ENCODE measurements at regions not wholly inside any gene's neighbourhood (a gene's known extent, or its start where the extent isn't known, plus 50 kb on each side); places are given as distances from the start of the nearest gene placed in this dataset.

DNA sequence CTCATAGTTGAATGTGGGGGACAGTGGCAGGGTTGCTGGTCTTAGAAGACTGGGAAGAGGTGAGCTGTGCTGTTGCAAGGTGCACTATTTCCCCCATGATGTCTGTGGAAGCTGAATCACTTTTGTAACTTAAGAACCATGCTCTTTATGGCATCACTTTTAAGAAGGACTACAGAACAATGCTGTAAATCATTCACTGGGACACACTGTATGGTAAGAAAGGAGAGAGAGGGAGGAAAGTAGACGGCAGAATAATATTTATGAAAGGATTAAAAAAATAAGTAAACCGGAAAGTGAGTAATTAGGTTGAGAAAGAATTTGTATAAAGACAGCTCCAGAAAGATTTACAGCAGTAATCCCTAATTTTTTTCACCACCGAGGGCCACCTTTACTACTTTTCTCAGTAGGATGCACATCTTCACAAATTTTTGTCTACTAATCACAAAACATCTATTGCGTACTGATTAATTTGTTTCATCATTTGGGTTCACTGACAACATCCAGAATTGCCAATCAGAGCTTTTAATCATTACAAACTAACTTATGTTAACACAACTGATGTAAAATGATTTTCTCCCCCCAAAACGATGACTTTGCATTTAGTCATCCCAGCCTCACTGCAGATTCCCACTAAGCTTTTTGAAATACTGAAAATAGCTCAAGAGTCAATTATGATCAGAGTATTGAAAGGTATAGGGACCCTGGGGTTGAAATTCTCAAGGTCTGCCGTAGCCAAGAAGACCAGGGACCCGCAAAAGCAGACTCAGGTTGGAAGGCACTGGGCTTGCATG is 560.7 kb upstream of the NOX3 start:
- TF ChIP-seq, protein P1, sequence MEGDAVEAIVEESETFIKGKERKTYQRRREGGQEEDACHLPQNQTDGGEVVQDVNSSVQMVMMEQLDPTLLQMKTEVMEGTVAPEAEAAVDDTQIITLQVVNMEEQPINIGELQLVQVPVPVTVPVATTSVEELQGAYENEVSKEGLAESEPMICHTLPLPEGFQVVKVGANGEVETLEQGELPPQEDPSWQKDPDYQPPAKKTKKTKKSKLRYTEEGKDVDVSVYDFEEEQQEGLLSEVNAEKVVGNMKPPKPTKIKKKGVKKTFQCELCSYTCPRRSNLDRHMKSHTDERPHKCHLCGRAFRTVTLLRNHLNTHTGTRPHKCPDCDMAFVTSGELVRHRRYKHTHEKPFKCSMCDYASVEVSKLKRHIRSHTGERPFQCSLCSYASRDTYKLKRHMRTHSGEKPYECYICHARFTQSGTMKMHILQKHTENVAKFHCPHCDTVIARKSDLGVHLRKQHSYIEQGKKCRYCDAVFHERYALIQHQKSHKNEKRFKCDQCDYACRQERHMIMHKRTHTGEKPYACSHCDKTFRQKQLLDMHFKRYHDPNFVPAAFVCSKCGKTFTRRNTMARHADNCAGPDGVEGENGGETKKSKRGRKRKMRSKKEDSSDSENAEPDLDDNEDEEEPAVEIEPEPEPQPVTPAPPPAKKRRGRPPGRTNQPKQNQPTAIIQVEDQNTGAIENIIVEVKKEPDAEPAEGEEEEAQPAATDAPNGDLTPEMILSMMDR (conservative IDR thresholded peaks at IDR 0.05 in 1 of 2, IDR thresholded peaks at IDR 0.05 in 1 of 2; ENCODE audit: extremely low read depth in 1 of 2, insufficient read depth in 1 of 2, low read depth in 1 of 2, low read length in 2 of 2), result no peak
- TF ChIP-seq EZH2 (IDR thresholded peaks at IDR 0.05; ENCODE audit: borderline replicate concordance, low read length), result no peak

Measured in mammary epithelial cell (primary cell).